Globus pallidus (tissue), 1 donor: ENCODE measurements at regions not wholly inside any gene's neighbourhood (a gene's known extent, or its start where the extent isn't known, plus 50 kb on each side); places are given as distances from the start of the nearest gene placed in this dataset.

Experiments
- DNase-seq: peaks from one replicate; pipeline ENCODE4 v3.0.0-alpha.2; 2015; ENCODE audit warnings: low spot score

DNA sequence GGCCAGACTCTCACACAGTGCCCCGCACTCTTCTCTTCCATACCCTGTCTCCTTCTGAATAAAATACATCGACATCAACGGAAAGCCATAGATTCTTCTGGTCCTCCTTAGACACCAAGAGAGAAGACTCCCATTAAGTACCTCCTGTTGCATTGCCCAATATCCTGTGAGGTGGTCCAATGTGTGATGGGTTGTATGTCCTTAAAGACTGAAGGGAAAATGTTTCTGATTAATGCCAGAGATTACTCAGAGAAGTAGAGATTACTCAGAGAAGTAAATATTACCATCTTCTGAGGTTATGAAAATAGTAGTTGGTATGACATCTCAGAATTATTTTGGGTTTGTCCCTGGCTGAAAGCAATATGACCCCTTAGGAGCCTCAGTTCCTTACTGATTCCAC, 60.8 kb upstream of the GALNT15 start:
- no peak for DNase-seq

DNA sequence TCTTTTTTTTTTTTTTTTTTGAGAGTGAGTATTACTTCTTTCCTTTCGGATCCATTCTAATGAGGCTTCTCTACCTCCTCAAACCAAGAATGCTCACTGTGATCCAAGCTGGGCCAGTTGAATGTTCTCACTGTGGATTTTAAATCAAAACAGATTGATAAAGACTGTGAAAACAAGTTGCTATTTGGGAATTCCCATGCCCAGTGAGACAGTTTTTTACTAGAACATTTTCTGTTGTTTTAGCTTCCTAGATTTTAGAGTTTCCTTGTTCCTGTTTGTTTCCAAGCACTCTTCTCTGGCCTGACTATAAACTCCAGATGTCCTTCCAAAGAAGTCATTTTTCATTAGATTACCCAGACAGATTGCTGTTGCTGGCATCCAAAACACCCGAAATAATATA, 60.1 kb upstream of the GALNT15 start:
- DNase-seq, result no peak

- DNase-seq, result no peak
Measured at GRCh38 chr3:16114930-16115329, 59.5 kb upstream of the GALNT15 start.

DNA sequence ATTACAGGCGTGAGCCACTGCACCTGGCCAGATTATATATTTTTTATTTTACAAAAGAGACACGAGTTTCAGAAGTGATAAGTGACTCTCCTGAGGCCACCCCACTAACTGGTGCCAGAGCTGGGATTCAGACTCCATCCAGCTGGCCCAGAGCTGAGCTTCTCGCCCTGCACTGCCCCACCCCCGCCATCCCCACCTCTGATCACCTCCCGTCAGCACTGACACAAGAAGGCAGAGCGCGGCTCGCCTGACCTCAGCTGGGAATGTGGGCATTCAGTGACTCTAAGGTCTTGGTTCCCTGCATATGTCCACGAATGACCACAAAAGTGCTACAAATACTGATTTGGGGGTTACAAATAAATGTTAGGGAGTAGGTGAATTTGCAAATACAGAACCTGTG, 56.1 kb upstream of the GALNT15 start:
- no peak for DNase-seq

DNA sequence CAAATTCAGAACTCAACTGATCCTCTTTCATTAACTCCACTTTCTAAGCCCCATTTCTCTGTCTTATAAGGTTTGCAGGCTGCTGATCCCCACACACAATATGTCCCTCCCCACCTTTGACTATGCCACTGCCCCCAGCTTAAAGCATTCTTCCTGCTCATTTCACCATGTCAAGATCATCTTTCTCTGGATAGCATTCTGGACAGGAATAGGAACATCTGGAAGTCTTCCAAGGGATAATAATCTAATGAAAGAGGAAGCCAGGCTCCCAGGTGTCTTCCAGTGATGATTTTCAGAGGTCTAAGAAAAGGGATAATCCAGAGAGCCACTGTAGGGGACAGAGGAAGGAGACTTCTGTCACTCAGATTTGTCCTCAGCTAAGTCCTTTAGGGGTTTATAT, 54.6 kb upstream of the GALNT15 start:
- DNase-seq, result no peak

GRCh38 chr3:16121391-16121790, 53.1 kb upstream of the GALNT15 start:
- DNase-seq, result no peak

DNA sequence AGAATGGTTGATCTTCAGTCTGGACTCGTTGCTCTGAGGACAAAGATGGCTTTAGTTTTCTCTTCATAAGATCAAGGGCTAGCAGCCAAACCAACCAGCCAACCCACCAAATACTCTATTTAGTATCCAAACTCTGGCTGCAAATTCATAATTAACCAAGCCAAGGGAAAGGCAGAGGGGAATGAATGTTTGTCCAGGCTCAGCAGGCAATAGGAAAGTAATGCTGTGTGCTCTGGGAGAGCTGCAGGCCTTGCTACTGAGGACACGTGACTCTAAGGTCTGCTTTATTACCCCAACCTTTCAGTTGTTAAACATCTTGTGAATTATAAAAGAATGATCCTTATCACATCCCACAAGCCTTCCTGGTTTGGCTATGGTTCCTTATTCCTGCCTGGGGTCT, 52.3 kb upstream of the GALNT15 start:
- DNase-seq, result peak; percentile 73

DNA sequence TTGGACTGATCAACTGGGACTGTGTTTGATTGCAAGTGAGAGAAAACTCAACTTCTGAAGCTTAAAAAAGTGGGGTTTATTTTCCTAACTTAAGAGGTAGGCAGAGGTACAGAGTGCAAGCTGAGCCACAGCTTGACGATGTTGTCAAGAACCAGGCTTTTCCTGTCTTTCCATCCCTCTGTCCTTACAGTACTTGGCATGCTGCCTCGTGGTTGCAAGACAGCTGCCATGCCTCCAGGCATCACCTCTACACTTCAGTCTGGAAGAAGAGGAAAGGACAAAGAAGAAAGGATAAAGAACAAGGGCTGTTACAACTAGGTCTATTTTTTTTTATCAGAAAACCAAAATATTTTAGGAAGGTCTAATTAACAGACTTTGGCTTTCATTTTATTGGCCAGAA, 51.8 kb upstream of the GALNT15 start:
- no peak for DNase-seq

GRCh38 chr3:16124636-16125035, 49.8 kb upstream of the GALNT15 start:
- no peak for DNase-seq
